ENCODE measurements at regions not wholly inside any gene's neighbourhood (a gene's known extent, or its start where the extent isn't known, plus 50 kb on each side); places are given as distances from the start of the nearest gene placed in this dataset.

DNA sequence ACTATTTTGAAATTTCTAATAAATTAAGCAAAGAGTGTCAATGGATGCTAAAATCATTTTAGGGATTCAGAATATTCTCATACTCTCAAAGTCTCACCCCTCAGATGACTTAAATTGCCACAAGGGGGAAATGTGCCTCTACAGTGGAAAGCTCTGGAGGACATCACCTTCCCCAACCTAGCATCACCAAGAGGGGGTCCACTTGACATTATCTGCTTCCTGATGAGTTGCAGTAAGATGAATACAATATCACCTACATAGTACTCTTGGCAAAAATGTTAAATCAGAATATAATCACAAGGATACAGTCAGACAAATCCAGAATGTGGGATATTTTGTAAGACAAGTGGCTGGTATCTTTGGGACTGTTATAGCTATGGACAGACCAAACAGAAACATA, 290.1 kb downstream of the MFSD1 start:
- ATAC-seq: no peak
- no peak for DNase-seq (ENCODE audit: missing footprints)
- intact Hi-C loops (cut with DNase I): no loop called here

DNA sequence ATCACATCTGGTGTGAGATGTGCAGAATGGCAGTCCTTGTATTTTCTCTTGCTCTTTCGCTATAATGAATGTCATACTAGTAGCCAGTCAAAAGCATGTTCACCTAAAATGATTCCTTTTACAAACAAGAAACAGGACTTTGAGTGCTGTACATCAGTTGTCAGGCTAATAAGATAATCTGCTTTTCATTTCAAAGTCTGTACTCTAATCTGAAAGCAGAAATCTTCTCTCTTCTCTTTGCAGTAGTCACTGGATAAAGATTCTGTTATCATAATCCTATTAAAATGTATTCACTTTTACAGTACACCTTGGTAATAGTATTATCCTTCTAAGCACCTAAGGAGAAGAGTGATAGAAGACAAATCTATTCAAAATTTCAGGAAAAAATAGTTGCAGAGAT, 300.1 kb downstream of the MFSD1 start:
- ATAC-seq (no peak), DNase-seq (ENCODE audit: missing footprints) (no peak)
- intact Hi-C loops (cut with DNase I): no loop called here

DNA sequence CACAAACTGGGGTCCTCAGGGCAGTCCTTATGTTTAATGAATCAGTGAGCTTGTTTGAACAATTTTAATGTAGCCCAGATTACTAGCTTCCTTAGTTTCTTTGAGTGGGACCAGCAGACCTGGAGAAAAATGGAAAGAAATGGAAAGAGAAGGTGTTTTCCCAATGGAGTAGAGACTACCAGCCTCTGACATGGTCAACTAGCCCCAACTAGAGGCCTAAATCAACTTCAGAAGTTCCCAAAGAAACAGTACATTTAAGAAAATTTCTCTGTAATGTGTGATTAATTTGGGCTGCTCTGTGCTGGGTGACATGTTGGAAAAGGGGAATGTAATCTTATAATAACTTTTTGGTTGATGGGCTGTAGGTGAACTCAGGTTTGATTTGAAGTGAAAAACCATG, 310.9 kb downstream of the MFSD1 start:
- intact Hi-C loops (cut with DNase I): no loop called here
- ATAC-seq: no peak

DNA sequence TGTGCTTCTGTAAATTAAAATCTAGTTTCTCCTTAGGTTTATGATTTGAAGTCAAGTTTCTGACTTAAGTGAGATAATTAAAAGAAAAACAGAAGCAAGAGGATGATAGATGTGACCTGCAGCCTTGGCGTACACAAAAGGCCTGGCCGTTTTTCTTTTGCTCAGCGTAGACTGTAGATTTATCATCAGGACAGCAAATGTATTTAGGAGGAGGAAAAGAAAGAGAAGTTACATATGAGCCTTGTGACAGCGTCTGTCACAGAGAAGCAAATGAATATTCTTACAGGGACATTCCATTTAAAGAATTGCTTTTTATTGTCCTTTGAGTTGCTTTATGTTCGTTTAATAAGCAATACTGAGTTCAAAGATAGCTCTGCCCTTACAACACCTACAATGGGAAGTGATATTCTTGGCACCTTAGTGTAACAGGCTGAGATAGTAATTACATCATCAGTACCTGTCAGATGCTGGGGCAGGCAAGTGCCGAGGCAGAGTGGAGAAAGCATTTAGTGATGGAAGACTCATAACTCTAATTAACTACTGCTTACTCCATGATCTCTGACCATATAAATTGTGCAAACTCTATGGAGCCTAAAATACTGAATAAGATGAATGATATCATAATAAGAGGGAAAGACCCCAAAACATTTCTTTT, 311.5 kb downstream of the MFSD1 start:
- intact Hi-C loops (cut with DNase I): no loop called here
- no peak for ATAC-seq
- no peak for DNase-seq (ENCODE audit: missing footprints)

More for the DNA sequence above, 310.9 kb downstream of the MFSD1 start:
- DNase-seq (ENCODE audit: missing footprints): no peak

DNA sequence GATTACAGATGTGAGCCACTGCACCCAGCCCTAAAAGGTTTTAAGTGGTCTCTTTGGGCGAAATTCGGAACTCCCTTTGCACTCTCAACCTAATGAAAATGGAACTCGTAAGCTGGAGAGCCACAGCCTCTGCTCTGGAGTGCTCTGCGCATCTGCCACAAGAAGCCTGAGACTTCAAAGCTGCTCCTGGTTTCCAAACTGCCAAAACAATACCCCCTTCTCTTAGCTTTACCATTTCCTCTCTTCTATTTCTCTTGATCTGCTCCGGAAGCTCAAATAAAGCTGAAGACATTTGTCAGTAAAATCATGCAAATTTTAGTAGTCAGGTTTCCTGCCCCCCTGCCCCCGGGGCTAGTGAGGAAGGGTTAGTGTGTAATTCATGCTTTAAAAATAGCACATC, 312.7 kb downstream of the MFSD1 start:
- DNase-seq (ENCODE audit: missing footprints) (no peak), ATAC-seq (no peak)
- intact Hi-C loops (cut with DNase I): no loop called here

DNA sequence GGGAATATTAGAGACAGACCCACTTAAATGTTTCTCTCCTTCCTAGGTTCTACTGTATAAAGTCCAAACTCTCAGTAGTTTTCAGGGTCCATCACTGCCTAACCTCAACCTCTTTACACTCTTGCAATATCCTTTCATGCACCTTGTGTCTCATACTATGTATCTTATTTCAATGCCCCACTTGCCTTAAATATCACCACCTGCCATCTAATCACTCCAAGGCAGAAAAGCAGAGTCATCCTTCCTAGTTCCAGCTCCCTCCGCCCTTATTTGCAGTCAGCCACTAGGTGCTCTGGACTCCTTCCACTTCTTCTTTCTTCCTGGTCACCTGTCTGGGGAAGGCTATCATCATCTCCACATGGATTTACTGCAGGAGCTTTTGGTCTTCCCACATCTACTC, 322.0 kb downstream of the MFSD1 start:
- DNase-seq (ENCODE audit: missing footprints): no peak
- intact Hi-C loops (cut with DNase I): no loop called here
- ATAC-seq: no peak

DNA sequence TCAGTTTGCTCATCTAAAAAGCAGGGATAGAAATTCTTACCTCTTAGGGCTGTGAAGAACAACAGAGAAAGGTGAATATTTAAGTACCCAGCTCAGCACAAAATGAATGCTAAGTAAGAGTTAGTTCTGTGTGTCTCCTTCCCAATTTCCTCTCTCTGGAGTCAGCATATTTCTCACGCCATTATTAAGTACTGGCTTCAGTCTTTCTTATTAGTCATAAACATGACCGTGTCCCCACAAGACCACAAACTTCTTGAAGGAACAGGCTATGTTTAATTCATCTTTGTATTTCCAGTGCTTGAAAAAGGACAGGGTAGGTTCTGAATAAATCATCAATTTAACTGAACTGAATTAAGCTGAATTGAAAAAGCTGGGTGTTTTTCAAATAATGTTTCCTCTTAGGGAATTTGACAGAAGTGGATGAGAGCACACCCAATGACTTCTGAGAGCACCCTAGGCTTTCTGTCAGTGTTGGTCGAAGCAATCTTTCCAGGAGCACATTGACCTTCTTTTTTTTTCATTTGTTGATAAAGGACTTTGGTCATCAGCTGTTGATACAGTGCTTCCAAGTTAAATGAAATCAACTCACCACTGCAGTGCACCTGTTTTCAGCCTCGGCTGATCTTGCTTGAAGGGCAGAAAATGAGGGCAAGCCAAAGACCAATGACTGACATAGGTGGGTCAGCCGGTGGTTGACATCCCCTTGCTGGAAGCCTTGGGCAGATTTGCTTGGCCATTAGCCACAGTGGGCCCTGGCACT, 324.6 kb downstream of the MFSD1 start:
- DNase-seq (ENCODE audit: missing footprints) (no peak), ATAC-seq (no peak)
- intact Hi-C loops (cut with DNase I): no loop called here

DNA sequence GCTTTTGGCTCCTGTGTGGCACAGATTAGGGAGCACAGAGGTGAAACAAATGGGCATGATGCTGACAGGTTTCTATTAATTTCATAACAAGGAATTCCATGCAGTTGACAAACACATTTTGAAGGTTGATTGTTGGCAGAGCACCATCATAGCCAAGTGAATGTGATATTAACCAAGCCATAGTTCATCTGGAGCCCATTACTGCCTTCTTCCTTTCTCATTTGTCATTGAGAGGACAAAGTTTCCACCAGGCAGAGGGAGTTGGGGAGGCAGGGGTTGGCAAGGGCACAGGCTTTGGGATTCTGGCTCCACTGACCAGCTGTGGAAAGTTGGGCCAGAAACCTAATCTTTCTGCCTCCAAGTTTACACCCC, 325.2 kb downstream of the MFSD1 start:
- no peak for DNase-seq (ENCODE audit: missing footprints)
- ATAC-seq: no peak
- intact Hi-C loops (cut with DNase I): no loop called here

DNA sequence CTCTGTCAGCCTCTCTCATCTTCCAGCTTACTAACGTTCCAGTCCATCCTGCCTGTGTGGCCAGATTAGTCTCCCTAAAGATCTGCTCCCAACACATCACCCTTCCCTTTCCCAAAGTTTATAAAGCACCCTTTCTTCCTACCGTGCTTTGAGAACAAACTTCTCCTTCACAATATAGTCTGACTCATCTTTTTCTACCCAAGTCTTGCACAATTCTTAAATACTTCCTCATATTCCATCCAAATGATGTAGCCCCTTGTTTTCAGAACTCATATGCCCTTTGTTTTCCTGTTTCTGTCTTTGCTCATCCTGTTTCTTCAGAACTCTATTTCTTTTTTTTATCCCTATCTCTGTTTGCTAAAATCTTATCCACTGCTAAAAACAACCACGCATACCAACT, 326.8 kb downstream of the MFSD1 start:
- ATAC-seq: no peak
- no peak for DNase-seq (ENCODE audit: missing footprints)
- intact Hi-C loops (cut with DNase I): no loop called here

DNA sequence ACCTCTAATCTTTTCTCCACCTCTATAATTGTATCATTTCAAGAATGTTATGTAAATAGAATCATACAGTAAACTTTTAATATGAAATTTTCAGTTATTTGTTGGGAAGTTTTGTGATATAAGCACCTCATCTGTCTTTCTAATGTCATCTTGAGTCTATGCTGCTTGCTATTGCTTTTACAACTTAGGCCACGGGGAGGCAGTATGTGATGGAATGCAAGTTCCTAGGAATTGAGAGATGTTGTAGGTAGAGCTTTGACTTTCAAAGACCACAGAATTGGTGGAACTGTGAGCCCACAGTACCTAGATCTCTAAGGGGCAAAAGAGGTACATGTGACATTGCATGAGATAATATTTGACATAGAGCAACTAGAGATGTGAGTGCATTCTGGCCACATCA, 328.3 kb downstream of the MFSD1 start:
- no peak for ATAC-seq
- intact Hi-C loops (cut with DNase I): no loop called here
- DNase-seq (ENCODE audit: missing footprints): no peak

DNA sequence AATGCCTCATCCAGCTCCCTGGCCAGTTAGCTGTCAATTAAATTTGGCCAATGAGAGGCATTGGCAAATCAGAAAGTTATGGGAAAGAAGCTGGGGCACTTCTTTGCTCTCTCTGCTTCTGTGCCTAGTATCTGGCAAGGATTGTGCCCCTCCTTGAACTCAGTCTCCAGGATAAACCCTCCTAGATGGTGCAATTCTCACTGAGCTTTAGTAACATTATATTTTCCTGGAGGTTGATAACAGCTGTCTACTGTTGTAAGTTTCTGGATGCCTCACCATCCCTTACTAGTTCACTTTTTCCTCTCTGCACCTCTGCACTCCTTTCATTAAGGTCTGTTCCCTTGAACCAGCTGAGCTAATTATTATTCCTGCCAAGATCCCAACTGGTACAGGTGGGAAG, 329.5 kb downstream of the MFSD1 start:
- intact Hi-C loops (cut with DNase I): no loop called here
- DNase-seq (ENCODE audit: missing footprints) (no peak), ATAC-seq (no peak)

DNA sequence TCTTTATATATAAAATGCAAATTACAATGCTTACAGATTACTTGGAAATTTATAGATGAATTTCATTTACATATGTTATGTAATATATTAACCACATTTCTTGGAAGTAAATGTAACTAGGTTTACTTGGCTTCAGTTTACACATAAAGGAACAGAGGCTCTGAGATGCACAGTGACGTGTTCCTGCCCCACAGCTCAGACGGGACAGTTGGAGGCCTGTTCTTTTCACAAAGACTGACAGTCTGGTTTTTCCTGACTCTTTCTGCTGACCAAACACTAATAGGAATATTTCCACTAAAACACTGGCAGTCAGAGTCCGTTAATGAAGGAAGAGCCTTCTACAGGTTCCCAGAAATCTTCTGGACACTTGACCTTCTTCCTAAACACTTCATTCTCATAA, 336.1 kb downstream of the MFSD1 start:
- intact Hi-C loops (cut with DNase I): no loop called here
- ATAC-seq: no peak
- DNase-seq (ENCODE audit: missing footprints): no peak

DNA sequence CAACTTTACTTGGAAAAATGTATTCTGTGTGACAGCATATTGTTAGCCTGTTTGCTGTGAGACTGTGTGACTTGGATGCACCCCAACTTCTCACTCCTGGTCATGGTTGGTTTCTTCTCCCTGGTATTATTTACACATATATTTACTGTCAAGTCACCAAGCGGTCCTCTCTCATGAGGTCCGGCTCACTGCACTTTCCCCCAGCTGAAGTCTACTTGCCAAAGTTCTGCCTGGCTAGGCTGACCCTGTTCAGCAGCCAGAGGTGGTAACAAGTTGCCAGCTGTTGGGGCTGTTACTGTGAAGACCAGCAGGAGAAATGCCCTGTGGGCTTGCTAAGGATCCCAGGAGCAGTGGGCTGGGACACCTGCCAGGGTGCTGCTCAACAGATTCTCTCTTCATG, 337.5 kb downstream of the MFSD1 start:
- intact Hi-C loops (cut with DNase I): no loop called here
- DNase-seq (ENCODE audit: missing footprints): no peak
- no peak for ATAC-seq

DNA sequence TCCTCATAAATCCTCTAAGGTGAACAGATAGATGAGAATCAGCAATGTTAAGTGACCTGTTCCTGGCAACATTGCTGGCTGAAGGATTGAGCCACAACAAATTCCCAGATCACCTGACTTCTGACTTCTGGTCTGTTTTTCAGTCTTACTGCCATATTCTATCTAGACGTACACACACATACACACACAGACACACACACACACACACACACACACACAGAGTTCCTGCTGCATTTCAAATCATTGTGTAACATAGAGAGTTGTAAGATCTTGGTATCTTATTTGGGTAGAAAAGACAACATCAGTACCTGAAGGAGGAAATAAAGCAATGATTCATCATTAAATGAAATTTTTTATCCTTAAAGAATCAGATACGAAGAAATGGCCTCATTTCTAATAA, 342.6 kb downstream of the MFSD1 start:
- DNase-seq (ENCODE audit: missing footprints) (no peak), ATAC-seq (no peak)
- intact Hi-C loops (cut with DNase I): no loop called here

DNA sequence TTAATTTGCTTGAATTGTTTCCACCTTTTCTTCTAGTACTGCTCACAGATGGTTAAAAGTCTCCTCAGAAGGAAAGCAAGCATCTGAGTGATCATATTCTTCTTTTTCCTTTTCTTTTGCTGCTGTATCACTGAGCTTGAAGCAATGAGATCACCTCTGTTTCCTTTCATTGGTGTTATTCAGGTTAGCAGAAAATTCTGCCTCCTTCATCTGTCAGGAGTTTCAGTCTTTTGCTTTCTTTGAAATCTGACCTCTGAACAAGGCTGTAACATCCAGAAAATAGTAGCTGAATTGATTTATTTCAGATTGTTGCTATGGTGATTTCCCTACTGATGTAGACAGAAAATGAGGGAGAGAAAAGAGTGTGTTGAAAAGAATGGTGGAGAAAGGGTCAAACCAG, 343.0 kb downstream of the MFSD1 start:
- intact Hi-C loops (cut with DNase I): no loop called here
- DNase-seq (ENCODE audit: missing footprints): no peak
- no peak for ATAC-seq

DNA sequence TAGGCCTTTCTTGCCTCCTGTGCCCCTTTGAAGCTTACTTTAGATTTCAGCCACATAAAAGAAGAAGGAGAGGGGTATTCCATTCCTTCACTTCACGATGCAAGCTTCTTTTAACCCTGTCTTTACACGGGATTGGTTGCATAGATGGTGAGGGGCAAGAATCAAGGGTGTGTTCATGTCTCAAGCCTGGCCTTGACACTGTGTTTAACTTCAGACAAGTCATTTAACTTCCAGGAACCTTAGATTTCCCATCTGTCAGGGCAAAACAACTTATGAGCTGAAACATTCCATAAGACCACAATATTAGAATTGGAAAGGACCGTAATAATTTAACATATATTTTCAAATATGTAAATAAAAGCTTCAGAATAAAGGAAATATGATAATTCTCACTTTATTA, 344.5 kb downstream of the MFSD1 start:
- DNase-seq (ENCODE audit: missing footprints): no peak
- intact Hi-C loops (cut with DNase I): no loop called here
- ATAC-seq: no peak

DNA sequence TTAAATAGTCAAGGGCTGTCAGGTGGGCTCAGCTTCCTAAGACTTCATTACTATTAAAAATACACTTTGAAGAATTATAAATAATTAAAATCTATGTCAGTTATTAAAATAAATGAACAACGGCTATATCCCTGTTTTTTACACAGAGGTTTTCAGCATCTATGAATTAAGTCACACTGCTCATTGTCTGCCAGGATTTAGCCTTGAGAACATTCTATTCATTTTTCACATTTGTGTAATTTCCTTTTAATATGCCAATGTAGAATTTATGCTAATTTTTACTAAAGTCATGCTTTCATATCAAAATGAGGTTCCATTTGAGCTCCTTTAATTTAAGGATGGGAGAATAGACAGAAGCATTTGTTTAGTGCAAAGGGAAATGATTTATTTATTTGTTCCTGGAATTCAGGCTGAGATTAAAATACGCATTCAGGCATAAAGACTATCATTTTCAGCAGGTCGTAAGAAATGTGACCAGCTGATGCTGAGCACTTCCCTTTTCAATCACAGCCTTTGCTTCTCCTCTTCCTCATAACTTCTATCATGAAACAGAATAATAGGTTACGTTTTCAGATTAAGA, 345.1 kb downstream of the MFSD1 start:
- intact Hi-C loops (cut with DNase I): no loop called here
- DNase-seq (ENCODE audit: missing footprints) (no peak), ATAC-seq (no peak)

DNA sequence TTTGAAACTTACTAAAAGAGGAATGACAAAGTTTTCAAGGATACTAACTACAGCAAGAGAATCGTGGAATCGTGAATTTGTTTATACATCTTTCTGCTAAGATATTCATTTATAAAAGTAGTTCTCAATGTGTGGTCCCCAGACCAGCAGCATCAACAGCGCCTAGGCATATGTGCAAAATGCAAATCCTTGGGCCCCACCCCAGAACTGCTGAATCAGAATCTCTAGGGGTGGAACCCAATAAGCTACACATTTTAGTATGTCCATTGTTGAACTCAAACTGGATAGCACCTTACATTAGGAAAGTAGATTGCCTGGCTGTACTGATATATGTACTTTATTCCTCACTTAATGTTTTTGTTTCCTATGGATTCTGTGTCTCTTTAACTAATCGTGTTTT, 346.0 kb downstream of the MFSD1 start:
- ATAC-seq: no peak
- intact Hi-C loops (cut with DNase I): no loop called here
- DNase-seq (ENCODE audit: missing footprints): no peak

DNA sequence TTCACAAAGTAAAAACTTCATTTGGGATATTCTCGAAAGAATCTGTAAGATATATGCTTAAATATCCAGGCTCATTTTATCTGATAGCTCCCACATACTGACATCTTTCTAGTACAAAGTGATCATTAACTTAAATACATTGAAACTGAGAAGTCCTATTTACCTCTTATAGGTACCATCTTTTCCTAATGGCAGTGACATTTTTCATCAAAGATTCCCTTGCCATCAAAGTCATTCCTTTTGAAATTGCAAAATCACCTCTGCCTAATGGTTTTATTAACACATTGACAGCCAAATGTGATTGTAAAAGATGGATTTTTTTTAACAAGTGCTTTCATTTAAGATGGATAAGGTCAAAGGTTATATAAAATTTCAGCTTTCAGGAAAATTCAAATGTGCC, 346.6 kb downstream of the MFSD1 start:
- intact Hi-C loops (cut with DNase I): no loop called here
- ATAC-seq (no peak), DNase-seq (ENCODE audit: missing footprints) (no peak)

DNA sequence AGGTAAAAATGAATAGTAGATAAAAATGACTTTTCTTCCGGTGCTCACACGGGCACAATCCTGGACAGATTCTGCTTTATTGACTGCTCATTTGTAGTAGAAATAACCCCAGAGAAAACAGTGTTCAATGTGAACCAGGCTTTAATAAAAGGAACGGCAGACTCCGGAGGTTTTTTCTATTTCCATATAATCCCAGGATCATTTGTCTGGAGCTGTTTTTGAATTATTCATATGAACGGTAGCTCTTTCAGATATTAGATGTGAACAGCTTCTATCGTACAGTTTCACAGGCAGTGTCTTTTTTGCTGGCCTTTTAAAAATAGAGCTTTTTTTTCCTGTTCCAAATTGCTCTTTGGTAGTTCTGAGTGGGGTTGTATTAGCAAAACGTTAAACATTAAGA, 347.3 kb downstream of the MFSD1 start:
- DNase-seq (ENCODE audit: missing footprints): no peak
- intact Hi-C loops (cut with DNase I): no loop called here
- ATAC-seq: no peak

DNA sequence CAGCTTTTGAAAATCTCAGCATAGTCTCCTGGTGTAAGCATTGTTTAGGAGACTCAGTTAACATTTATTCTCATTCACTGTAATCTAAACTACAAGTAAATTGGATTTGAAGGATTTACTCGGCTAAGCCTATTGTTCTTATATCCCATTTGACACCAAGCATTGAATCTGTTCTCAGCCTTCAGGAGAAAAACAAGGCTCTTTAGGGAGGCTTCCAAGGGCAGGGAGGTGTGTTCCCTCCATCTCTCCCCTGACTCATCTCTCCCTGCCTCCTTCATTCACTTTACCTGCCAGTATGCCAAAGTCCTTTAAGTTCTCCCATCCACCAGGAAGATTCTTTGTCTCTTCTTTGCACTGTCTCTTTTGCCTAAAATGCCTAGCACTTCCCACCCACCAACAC, 347.8 kb downstream of the MFSD1 start:
- intact Hi-C loops (cut with DNase I): no loop called here
- DNase-seq (ENCODE audit: missing footprints) (no peak), ATAC-seq (no peak)
